H1 (cell line): ENCODE measurements at regions not wholly inside any gene's neighbourhood (a gene's known extent, or its start where the extent isn't known, plus 50 kb on each side); places are given as distances from the start of the nearest gene placed in this dataset.

Experiments
- CTCF ChIA-PET: fragments of 300-600 bp; sonication (Branson Sonifier 250); formaldehyde crosslinking; loops from one replicate; lab custom pipeline; 2021; ENCODE audit not compliant: partially characterized antibody; lab: Charles Lee
- POLR2A ChIA-PET: fragments of 300-600 bp; sonication (Branson Sonifier 250); formaldehyde crosslinking; loops from one replicate; lab custom pipeline; 2021; ENCODE audit warnings: inconsistent platforms; ENCODE audit not compliant: partially characterized antibody; lab: Charles Lee
- DNase-seq, 2 experiments: peaks; one replicate each; pipeline versions ENCODE4 v3.0.0 to v3.0.0-alpha.2; 2010 to 2022; ENCODE audit warnings: low spot score in 2 of 2, low read depth in 1 of 2, mixed read lengths in 1 of 2
- FAIRE-seq: peaks from 2 replicates; lab custom pipeline; 2011; peaks lifted over from hg19 to GRCh38; lab: Jason Lieb, UNC
- H2AFZ ChIP-seq: 2 replicates; pipeline ENCODE4 v1.8.1; 2012; ENCODE audit warnings: low read length, inconsistent platforms
- H2AK5ac ChIP-seq: 2 replicates; pipeline ENCODE4 v1.6.1; 2013; ENCODE audit warnings: low read depth, low read length
- H2BK120ac ChIP-seq: replicated peaks from 2 replicates; pipeline ENCODE3; 2013; ENCODE audit warnings: low read depth, low read length, inconsistent platforms
- H2BK12ac ChIP-seq: 2 replicates; pipeline ENCODE4 v1.6.1; 2013; ENCODE audit warnings: low read depth, low read length
- H2BK15ac ChIP-seq: 2 replicates; pipeline ENCODE4 v1.6.1; 2013; ENCODE audit warnings: low read length
- H2BK20ac ChIP-seq: 2 replicates; pipeline ENCODE4 v1.6.1; 2013; ENCODE audit warnings: low read length
- H2BK5ac ChIP-seq: 2 replicates; pipeline ENCODE4 v1.6.1; 2013; ENCODE audit warnings: low read depth, low read length
- H3K14ac ChIP-seq: 2 replicates; pipeline ENCODE4 v1.6.1; 2013; ENCODE audit warnings: inconsistent platforms; ENCODE audit not compliant: insufficient read length
- H3K18ac ChIP-seq: 2 replicates; pipeline ENCODE4 v1.6.1; 2013; ENCODE audit warnings: low read length; ENCODE audit errors: extremely low read depth
- H3K23ac ChIP-seq: 2 replicates; pipeline ENCODE4 v1.6.1; 2013; ENCODE audit warnings: inconsistent platforms; ENCODE audit not compliant: insufficient read length
- H3K23me2 ChIP-seq: 2 replicates; pipeline ENCODE4 v1.6.1; 2013; ENCODE audit warnings: low read depth, low read length
- H3K27ac ChIP-seq: 2 replicates; pipeline ENCODE4 v1.6.1; 2011; ENCODE audit warnings: low read depth, low read length, inconsistent platforms
- H3K27me3 ChIP-seq, 4 experiments: replicated peaks in 1 of 4; 1 replicate in 1 of 4; 2 replicates in 3 of 4; pipeline versions ENCODE4 v1.6.1 to v1.8.1; 2011 to 2013; ENCODE audit warnings: low read length in 3 of 4, mild to moderate bottlenecking in 3 of 4, inconsistent platforms in 2 of 4, mixed read lengths in 2 of 4, moderate library complexity in 1 of 4; ENCODE audit not compliant: control insufficient read depth in 3 of 4, insufficient read depth in 3 of 4; ENCODE audit errors: extremely low read depth in 1 of 4
- H3K36me3 ChIP-seq, 4 experiments: 2 replicates each; pipeline versions ENCODE4 v1.6.1 to v1.8.1; 2011 to 2013; ENCODE audit warnings: mild to moderate bottlenecking in 4 of 4, low read length in 3 of 4, moderate library complexity in 2 of 4, control low read depth in 1 of 4, inconsistent platforms in 1 of 4; ENCODE audit not compliant: insufficient read depth in 4 of 4, control insufficient read depth in 2 of 4
- H3K4ac ChIP-seq: replicated peaks from 2 replicates; pipeline ENCODE3; 2013; ENCODE audit warnings: low read length, low read depth, mixed read lengths, inconsistent platforms; ENCODE audit not compliant: insufficient read length
- H3K4me1 ChIP-seq, 4 experiments: replicated peaks in 1 of 4; 1 replicate in 1 of 4; 2 replicates in 3 of 4; pipeline versions ENCODE4 v1.6.1 to v1.8.1; 2011 to 2013; ENCODE audit warnings: low read length in 3 of 4, inconsistent platforms in 2 of 4, mixed read lengths in 1 of 4; ENCODE audit not compliant: insufficient read depth in 4 of 4, control insufficient read depth in 3 of 4
- H3K4me2 ChIP-seq, 2 experiments: 2 replicates each; pipeline versions ENCODE4 v1.6.1 to v1.8.1; 2011 to 2013; ENCODE audit warnings: low read depth in 2 of 2, low read length in 2 of 2, control low read depth in 1 of 2, inconsistent platforms in 1 of 2, mild to moderate bottlenecking in 1 of 2; ENCODE audit not compliant: insufficient read depth in 1 of 2
- H3K4me3 ChIP-seq, 4 experiments: fragments of 200-600, 300-600 bp in 1 of 4; sonication (generic), shearing (Covaris generic), sonication (Bioruptor Twin) in 1 of 4; 2 replicates each; pipeline versions ENCODE4 v1.5.1 to v1.8.1; 2011 to 2016; ENCODE audit warnings: low read length in 4 of 4, low read depth in 3 of 4, control low read depth in 2 of 4, inconsistent platforms in 2 of 4, mild to moderate bottlenecking in 2 of 4, mixed read lengths in 1 of 4, moderate library complexity in 1 of 4; ENCODE audit not compliant: insufficient read depth in 2 of 4; ENCODE audit errors: extremely low read depth in 1 of 4
- H3K56ac ChIP-seq: replicated peaks from 2 replicates; pipeline ENCODE3; 2013; ENCODE audit warnings: low read depth, mild to moderate bottlenecking, mixed read lengths, low read length, inconsistent platforms; ENCODE audit not compliant: insufficient read length
- H3K79me1 ChIP-seq: 2 replicates; pipeline ENCODE4 v1.6.1; 2013; ENCODE audit warnings: low read depth, low read length, control low read depth
- H3K79me2 ChIP-seq, 2 experiments: 2 replicates each; pipeline versions ENCODE4 v1.6.1 to v1.8.1; 2012 to 2013; ENCODE audit warnings: low read length in 2 of 2, mild to moderate bottlenecking in 2 of 2, inconsistent platforms in 1 of 2; ENCODE audit not compliant: insufficient read depth in 2 of 2, control insufficient read depth in 1 of 2
- H3K9ac ChIP-seq, 4 experiments: replicated peaks in 1 of 4; 1 replicate in 1 of 4; 2 replicates in 3 of 4; pipeline versions ENCODE4 v1.6.1 to v1.8.1; 2011 to 2013; ENCODE audit warnings: low read depth in 3 of 4, low read length in 3 of 4, control low read depth in 2 of 4, mild to moderate bottlenecking in 2 of 4, moderate library complexity in 2 of 4, inconsistent platforms in 1 of 4; ENCODE audit errors: extremely low read depth in 1 of 4
- H3K9me3 ChIP-seq, 2 experiments: 2 replicates each; pipeline versions ENCODE4 v1.6.1 to v1.8.1; 2012 to 2013; ENCODE audit warnings: mild to moderate bottlenecking in 2 of 2, moderate library complexity in 2 of 2, control low read depth in 1 of 2, inconsistent platforms in 1 of 2, low read depth in 1 of 2, low read length in 1 of 2, mixed read lengths in 1 of 2; ENCODE audit not compliant: insufficient read depth in 2 of 2
- H4K20me1 ChIP-seq, 2 experiments: replicated peaks in 1 of 2; 2 replicates each; pipeline versions ENCODE3 to v1.8.1; 2011 to 2013; ENCODE audit warnings: inconsistent platforms in 2 of 2, low read length in 2 of 2, mild to moderate bottlenecking in 1 of 2; ENCODE audit not compliant: insufficient read depth in 2 of 2, control insufficient read depth in 1 of 2
- H4K5ac ChIP-seq: 2 replicates; pipeline ENCODE4 v1.6.1; 2013; ENCODE audit warnings: low read length, low read depth, mixed read lengths, inconsistent platforms; ENCODE audit not compliant: insufficient read length
- H4K8ac ChIP-seq: 2 replicates; pipeline ENCODE4 v1.8.0; 2013; ENCODE audit warnings: mild to moderate bottlenecking, moderate library complexity, low read length, inconsistent platforms; ENCODE audit not compliant: insufficient read depth; ENCODE audit errors: extremely low read depth
- H4K91ac ChIP-seq: replicated peaks from 2 replicates; pipeline ENCODE3; 2013; ENCODE audit warnings: low read length, mixed read lengths, inconsistent platforms; ENCODE audit not compliant: insufficient read length
- RBBP5 ChIP-seq: IDR thresholded peaks from 2 replicates; pipeline ENCODE4 v1.7.1; 2012; ENCODE audit warnings: low read depth, mild to moderate bottlenecking, inconsistent platforms, low read length, moderate library complexity, borderline replicate concordance
- RNF2 ChIP-seq: fragments of 200-900, 300-1000 bp; sonication (generic); IDR thresholded peaks from 2 replicates; pipeline ENCODE4 v1.7.1; 2016; ENCODE audit warnings: borderline replicate concordance, low read depth, mild to moderate bottlenecking, antibody characterized with exemption, low read length; ENCODE audit not compliant: poor library complexity, severe bottlenecking; ENCODE audit errors: missing control alignments
- SAP30 ChIP-seq: fragments of 300-600 bp; sonication (generic); IDR thresholded peaks from 2 replicates; pipeline ENCODE4 v1.7.1; 2012; ENCODE audit warnings: low read length, moderate library complexity, mild to moderate bottlenecking, inconsistent platforms; ENCODE audit not compliant: insufficient read depth, insufficient replicate concordance
- ZNF274 ChIP-seq: IDR thresholded peaks from 2 replicates; pipeline ENCODE4 v1.7.0; 2012; ENCODE audit warnings: low read length, borderline replicate concordance; ENCODE audit errors: extremely low read depth
- WGBS, 2 experiments: shearing (Covaris generic) in 1 of 2; methylation state at CpG; one replicate each; pipeline versions ENCODE4 v1.1.6 to v1.1.7; 2013 to 2015; ENCODE audit warnings: low lambda C conversion rate in 2 of 2, mixed read lengths in 2 of 2, inconsistent platforms in 1 of 2, low coverage in 1 of 2, missing lambda C conversion rate in 1 of 2; ENCODE audit not compliant: insufficient replicate concordance in 2 of 2, insufficient coverage in 1 of 2, insufficient read length in 1 of 2; ENCODE audit errors: extremely low coverage in 1 of 2, missing lambda C conversion rate in 1 of 2; 5-methylcytosine and 5-hydroxymethylcytosine counted together

DNA sequence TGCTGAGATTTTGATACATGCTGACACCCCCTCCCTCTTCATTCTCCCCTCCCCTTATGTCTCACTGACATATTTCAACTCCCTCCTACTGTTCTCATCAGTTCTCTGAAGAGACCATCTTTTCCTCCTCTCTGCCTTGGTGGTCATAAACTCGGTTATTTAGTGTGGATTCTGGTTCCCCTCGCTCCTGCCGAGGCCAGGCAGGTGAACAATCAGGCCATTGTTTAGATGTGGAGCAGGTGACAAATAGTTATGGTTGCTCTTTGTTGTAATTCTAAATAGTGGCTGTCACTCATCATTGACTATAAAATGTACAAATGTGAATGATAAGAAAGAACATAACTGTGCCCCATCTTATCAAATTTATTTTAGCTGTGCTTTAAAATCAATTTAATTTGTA, 324.6 kb downstream of the BCOR start:
- Histone ChIP-seq H4K8ac (no peak overlapping the region), H3K4ac (peak overlapping the region; percentile 61), H3K9ac (no peak overlapping the region), H3K4me1 (peaks cover 2 to 22% (median 12%) of the 10 kb centered on the region in 4 experiments; a peak in 5 of 7 replicates), H3K27ac (no peak overlapping the region; the same call in 1 of the 2 replicates), H4K5ac (no peak overlapping the region), H3K23ac (no peak overlapping the region), H3K79me2 (no peaks in the 10 kb centered on the region), H3K9me3 (no peaks in the 10 kb centered on the region), H3K56ac (peak overlapping the region; percentile 35), H3K4me3 (peak overlapping the region in 1 of 4 experiments; percentile 37; a peak in 1 of 8 replicates), H3K36me3 (no peaks in the 10 kb centered on the region), H2AK5ac (no peak overlapping the region), H2AFZ (no peak overlapping the region), H3K23me2 (no peaks in the 10 kb centered on the region), H2BK12ac (peak overlapping the region; percentile 62; the same call in 1 of the 2 replicates), H2BK120ac (peak overlapping the region; percentile 36), H2BK20ac (peak overlapping the region; percentile 51; the same call in 1 of the 2 replicates), H3K27me3 (no peaks in the 10 kb centered on the region; a peak in 1 of 7 replicates), H3K4me2 (peak overlapping the region; percentile 49 to 57; a peak in 3 of 4 replicates), H3K79me1 (no peaks in the 10 kb centered on the region), H4K20me1 (no peaks in the 10 kb centered on the region), H3K14ac (no peak overlapping the region), H3K18ac (no peak overlapping the region; the same call in 1 of the 2 replicates), H2BK15ac (no peak overlapping the region), H4K91ac (no peak overlapping the region), H2BK5ac (peak overlapping the region; percentile 81; the same call in 1 of the 2 replicates)
- 16% methylated on average over 3 of the region's 3 CpGs; no CpG with 5 or more reads in 1 of the 2 experiments for WGBS, 2 experiments
- no peak for TF ChIP-seq RBBP5
- no peak for TF ChIP-seq SAP30
- TF ChIP-seq RNF2: no peak
- no peak for TF ChIP-seq ZNF274
- ChIA-PET POLR2A (interaction anchor here (1.5 kb wide), 1 partner anchor 84 kb away, joined by 4 read pairs; no protein-coding TSS in a partner anchor), CTCF (interaction anchor here (0.7 to 1.2 kb wide), 2 partner anchors 87 to 240 kb away, joined by 3 read pairs; no protein-coding TSS in a partner anchor)
- DNase-seq (no peak), FAIRE-seq (peak; percentile 57)
